MM.1S (cell line): ENCODE measurements at regions not wholly inside any gene's neighbourhood (a gene's known extent, or its start where the extent isn't known, plus 50 kb on each side); places are given as distances from the start of the nearest gene placed in this dataset.
"Not testable (repeated sequence)": the region's sequence is repeated elsewhere in the genome, so short reads cannot be mapped to it uniquely, and the experiment has no call there.

Source experiments
- DNase-seq: peaks from one replicate; pipeline ENCODE4 v3.0.0-alpha.2; 2015
- H2AFZ ChIP-seq: fragments of 300-600 bp; sonication (generic); 2 replicates; pipeline ENCODE4 v1.6.0; 2016; ENCODE audit warnings: antibody characterized with exemption, low read length
- H3F3A ChIP-seq: fragments of 300-600 bp; sonication (generic); 2 replicates; pipeline ENCODE4 v1.6.1; 2016; ENCODE audit warnings: mild to moderate bottlenecking, antibody characterized with exemption, low read length, moderate library complexity, mixed read lengths; ENCODE audit not compliant: insufficient read depth
- H3K27ac ChIP-seq: fragments of 300-600 bp; sonication (generic); 2 replicates; pipeline ENCODE4 v1.5.1; 2016; ENCODE audit warnings: mild to moderate bottlenecking, low read length
- H3K27me3 ChIP-seq: fragments of 300-600 bp; sonication (generic); replicated peaks from 2 replicates; pipeline ENCODE4 v1.6.0; 2016; ENCODE audit warnings: low read length; ENCODE audit not compliant: insufficient read depth
- H3K36me3 ChIP-seq: fragments of 300-600 bp; sonication (generic); replicated peaks from 2 replicates; pipeline ENCODE4 v1.6.1; 2016; ENCODE audit warnings: mild to moderate bottlenecking, low read length, mixed read lengths; ENCODE audit not compliant: insufficient read depth
- H3K4me1 ChIP-seq: fragments of 300-600 bp; sonication (generic); 2 replicates; pipeline ENCODE4 v1.6.1; 2016; ENCODE audit warnings: low read length, mixed read lengths
- H3K4me2 ChIP-seq: fragments of 300-600 bp; sonication (generic); 2 replicates; pipeline ENCODE4 v1.6.0; 2016; ENCODE audit warnings: low read depth, low read length
- H3K4me3 ChIP-seq: fragments of 300-600 bp; sonication (generic); 2 replicates; pipeline ENCODE4 v1.5.1; 2016; ENCODE audit warnings: low read length, mixed read lengths
- H3K79me2 ChIP-seq: fragments of 300-600 bp; sonication (generic); 2 replicates; pipeline ENCODE4 v1.6.1; 2016; ENCODE audit warnings: mixed run types, low read length, mixed read lengths
- H3K9ac ChIP-seq: fragments of 300-600 bp; sonication (generic); 2 replicates; pipeline ENCODE4 v1.6.1; 2016; ENCODE audit warnings: low read length, mixed read lengths
- H3K9me2 ChIP-seq: fragments of 300-600 bp; sonication (generic); replicated peaks from 2 replicates; pipeline ENCODE4 v1.6.1; 2016; ENCODE audit warnings: mild to moderate bottlenecking, low read length, mixed read lengths; ENCODE audit not compliant: insufficient read depth
- H3K9me3 ChIP-seq: fragments of 300-600 bp; sonication (generic); replicated peaks from 2 replicates; pipeline ENCODE4 v1.6.1; 2016; ENCODE audit warnings: mild to moderate bottlenecking, low read length, mixed read lengths; ENCODE audit not compliant: insufficient read depth
- H4K20me1 ChIP-seq: fragments of 300-600 bp; sonication (generic); 2 replicates; pipeline ENCODE4 v1.6.1; 2016; ENCODE audit warnings: mild to moderate bottlenecking, low read length, moderate library complexity, mixed read lengths; ENCODE audit not compliant: insufficient read depth
- CTCF ChIP-seq: fragments of 300-600 bp; sonication (generic); IDR thresholded peaks from 2 replicates; pipeline ENCODE4 v1.5.1; 2016; ENCODE audit warnings: antibody characterized with exemption, low read length, mixed read lengths
- EZH2 ChIP-seq: fragments of 300-600 bp; sonication (generic); optimal IDR thresholded peaks from 2 replicates; pipeline ENCODE3; 2017; ENCODE audit warnings: low read depth, mild to moderate bottlenecking, antibody characterized with exemption, low read length, mixed read lengths
- EZH2phosphoT487 ChIP-seq: fragments of 300-600 bp; sonication (generic); IDR thresholded peaks from 2 replicates; pipeline ENCODE4 v1.6.1; 2018; ENCODE audit warnings: antibody characterized with exemption, low read length

GRCh38 chr10:20551761-20552160 lies 345.4 kb downstream of the NEBL start:
- H2AFZ ChIP-seq, result no peak overlapping the region
- no peaks in the 10 kb centered on the region for H3K79me2 ChIP-seq
- no peaks in the 10 kb centered on the region for H3K27me3 ChIP-seq
- no peaks in the 10 kb centered on the region for H4K20me1 ChIP-seq
- no peaks in the 10 kb centered on the region for H3F3A ChIP-seq
- no peak overlapping the region for H3K27ac ChIP-seq
- no peaks in the 10 kb centered on the region for H3K9me2 ChIP-seq
- no peaks in the 10 kb centered on the region for H3K36me3 ChIP-seq
- no peak overlapping the region for H3K4me3 ChIP-seq
- no peak overlapping the region for H3K9ac ChIP-seq
- DNase-seq, result no peak
- no peaks in the 10 kb centered on the region for H3K9me3 ChIP-seq
- H3K4me2 ChIP-seq, result no peak overlapping the region
- TF ChIP-seq EZH2 (no peak), EZH2phosphoT487 (no peak), CTCF (no peak)
- H3K4me1 ChIP-seq, result no peaks in the 10 kb centered on the region

- Histone ChIP-seq H3K27ac (no peak overlapping the region), H3F3A (no peaks in the 10 kb centered on the region), H3K9me3 (no peaks in the 10 kb centered on the region), H3K9me2 (no peaks in the 10 kb centered on the region), H4K20me1 (no peaks in the 10 kb centered on the region), H3K36me3 (no peaks in the 10 kb centered on the region), H3K79me2 (no peaks in the 10 kb centered on the region), H3K4me3 (no peak overlapping the region), H2AFZ (no peak overlapping the region), H3K27me3 (no peaks in the 10 kb centered on the region), H3K4me1 (no peaks in the 10 kb centered on the region), H3K9ac (no peak overlapping the region), H3K4me2 (no peak overlapping the region)
- TF ChIP-seq EZH2 (no peak), CTCF (no peak), EZH2phosphoT487 (no peak)
- no peak for DNase-seq
These were observed 360.9 kb downstream of the NEBL start for GRCh38 chr10:20535897-20536881.

- not testable (repeated sequence) for H3K4me1 ChIP-seq, H3K9ac ChIP-seq, H3K4me3 ChIP-seq, DNase-seq, H3K27me3 ChIP-seq, H3K79me2 ChIP-seq, H3K9me3 ChIP-seq, H2AFZ ChIP-seq, H4K20me1 ChIP-seq, H3K27ac ChIP-seq, H3K4me2 ChIP-seq, H3F3A ChIP-seq, H3K9me2 ChIP-seq, H3K36me3 ChIP-seq
These were observed 365.7 kb downstream of the NEBL start for GRCh38 chr10:20531241-20531883.

GRCh38 chr10:20521186-20521585 lies 375.9 kb downstream of the NEBL start:
- Histone ChIP-seq H3K4me3 (no peak overlapping the region), H4K20me1 (no peaks in the 10 kb centered on the region), H2AFZ (no peak overlapping the region), H3K9me3 (no peaks in the 10 kb centered on the region), H3K4me2 (no peak overlapping the region), H3K9me2 (no peaks in the 10 kb centered on the region), H3K36me3 (no peaks in the 10 kb centered on the region), H3K4me1 (no peaks in the 10 kb centered on the region), H3K9ac (no peak overlapping the region), H3F3A (no peaks in the 10 kb centered on the region), H3K27ac (no peak overlapping the region), H3K79me2 (no peaks in the 10 kb centered on the region), H3K27me3 (no peaks in the 10 kb centered on the region)
- TF ChIP-seq EZH2 (no peak), EZH2phosphoT487 (no peak), CTCF (no peak)
- no peak for DNase-seq
